H1 (cell line): ENCODE measurements at regions not wholly inside any gene's neighbourhood (a gene's known extent, or its start where the extent isn't known, plus 50 kb on each side); places are given as distances from the start of the nearest gene placed in this dataset.

Experiments
- BRCA1 ChIP-seq: IDR thresholded peaks from 2 replicates; pipeline ENCODE4 v1.6.1; 2012; ENCODE audit warnings: low read depth, low read length, improper control_type of control experiment
- CBX5 ChIP-seq: fragments of 300-800, 300-1000 bp; sonication (generic); IDR thresholded peaks from 2 replicates; pipeline ENCODE4 v1.7.1; 2016; ENCODE audit warnings: antibody characterized with exemption, low read length, low read depth
- CREB1 ChIP-seq: IDR thresholded peaks from 2 replicates; pipeline ENCODE4 v1.6.1; 2012; ENCODE audit warnings: inconsistent platforms
- CTCF ChIP-seq, 3 experiments: IDR thresholded peaks; 1 replicate in 2 of 3; 2 replicates in 1 of 3; pipeline versions ENCODE4 v1.5.1 to v1.6.1; 2011; ENCODE audit warnings: low read length in 3 of 3, mild to moderate bottlenecking in 3 of 3, inconsistent platforms in 2 of 3, low read depth in 1 of 3, moderate library complexity in 1 of 3; ENCODE audit not compliant: insufficient read depth in 1 of 3; ENCODE audit errors: control extremely low read depth in 1 of 3
- EZH2 ChIP-seq: fragments of 200-600 bp; sonication (generic); IDR thresholded peaks from 2 replicates; pipeline ENCODE4 v1.7.1; 2012; ENCODE audit warnings: low read depth, mild to moderate bottlenecking, moderate library complexity, low read length, inconsistent platforms; ENCODE audit not compliant: severe bottlenecking
- JUND ChIP-seq: IDR thresholded peaks from 2 replicates; pipeline ENCODE4 v1.6.1; 2011; ENCODE audit warnings: mild to moderate bottlenecking, improper control_type of control experiment, low read length
- POLR2A ChIP-seq, 2 experiments: IDR thresholded peaks; 1 replicate in 1 of 2; 2 replicates in 1 of 2; pipeline ENCODE4 v1.6.1; 2011; ENCODE audit warnings: low read depth in 2 of 2, low read length in 2 of 2, mild to moderate bottlenecking in 2 of 2; ENCODE audit errors: control extremely low read depth in 1 of 2
- RAD21 ChIP-seq, 2 experiments: IDR thresholded peaks in 1 of 2; conservative IDR thresholded peaks in 1 of 2; 2 replicates each; pipeline ENCODE4 v1.6.1; 2011; ENCODE audit warnings: low read depth in 2 of 2, low read length in 2 of 2, improper control_type of control experiment in 1 of 2, inconsistent platforms in 1 of 2, mild to moderate bottlenecking in 1 of 2, moderate library complexity in 1 of 2
- RFX5 ChIP-seq: IDR thresholded peaks from 2 replicates; pipeline ENCODE4 v1.6.1; 2011; ENCODE audit warnings: low read depth, low read length, improper control_type of control experiment, borderline replicate concordance
- RNF2 ChIP-seq: fragments of 200-900, 300-1000 bp; sonication (generic); IDR thresholded peaks from 2 replicates; pipeline ENCODE4 v1.7.1; 2016; ENCODE audit warnings: borderline replicate concordance, low read depth, mild to moderate bottlenecking, antibody characterized with exemption, low read length; ENCODE audit not compliant: poor library complexity, severe bottlenecking; ENCODE audit errors: missing control alignments
- TBP ChIP-seq: IDR thresholded peaks from 2 replicates; pipeline ENCODE4 v1.6.1; 2011; ENCODE audit warnings: low read depth, low read length, improper control_type of control experiment

- TF ChIP-seq CTCF (IDR thresholded peaks at IDR 0.05; ENCODE audit: control extremely low read depth in 1 of 3, insufficient read depth in 1 of 3, low read depth in 1 of 3, low read length in 3 of 3) = no peak
- no peak for TF ChIP-seq EZH2
- no peak for TF ChIP-seq JUND
- TF ChIP-seq CREB1 = no peak
- TF ChIP-seq RNF2 = no peak
- no peak for TF ChIP-seq CBX5
- no peak for TF ChIP-seq TBP
- TF ChIP-seq BRCA1 = no peak
- no peak for TF ChIP-seq RAD21 (IDR thresholded peaks at IDR 0.05 in 1 of 2, conservative IDR thresholded peaks at IDR 0.05 in 1 of 2; ENCODE audit: low read depth in 2 of 2, low read length in 2 of 2)
- no peak for TF ChIP-seq RFX5
- TF ChIP-seq POLR2A (IDR thresholded peaks at IDR 0.05; ENCODE audit: control extremely low read depth in 1 of 2, low read depth in 2 of 2, low read length in 2 of 2) = no peak
Measured at GRCh38 chr19:29131456-29131855, 81.5 kb downstream of the UQCRFS1 start.
